ENCODE measurements at regions not wholly inside any gene's neighbourhood (a gene's known extent, or its start where the extent isn't known, plus 50 kb on each side); places are given as distances from the start of the nearest gene placed in this dataset.
"Not testable (repeated sequence)": the region's sequence is repeated elsewhere in the genome, so short reads cannot be mapped to it uniquely, and the experiment has no call there.

DNA sequence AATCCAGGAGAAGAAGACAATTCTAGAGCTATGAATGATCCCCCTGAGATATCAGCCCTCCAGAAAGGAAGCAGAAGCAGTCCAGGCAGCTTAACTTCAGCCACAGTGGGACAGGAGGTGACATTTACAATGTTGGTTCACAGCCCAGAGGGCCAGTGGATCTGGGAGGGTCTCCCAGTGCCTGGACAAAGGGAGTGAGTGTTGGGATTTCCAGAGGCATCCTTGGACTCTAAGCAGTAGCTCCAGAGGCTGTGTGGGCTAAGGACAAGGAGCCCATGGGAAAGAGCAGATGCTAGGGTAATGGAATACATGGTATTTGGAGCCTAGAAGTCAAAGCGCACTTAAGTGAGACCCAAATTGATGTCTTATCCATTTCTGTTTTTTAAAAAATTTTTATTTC, 97.4 kb upstream of the NUPR2 start:
- Histone ChIP-seq H3K9ac (ENCODE audit: low read depth, low read length) (no peak overlapping the region), H3K27ac (ENCODE audit: low read depth, low read length) (no peak overlapping the region), H3K36me3 (ENCODE audit: insufficient read depth, low read length) (no peaks in the 10 kb centered on the region), H3K9me3 (ENCODE audit: insufficient read depth, low read depth, low read length) (peaks cover 93% of the 10 kb centered on the region), H3K27me3 (ENCODE audit: insufficient read depth, low read length) (no peaks in the 10 kb centered on the region), H3K4me3 (ENCODE audit: low read length) (no peak overlapping the region), H3K4me1 (ENCODE audit: insufficient read depth, low read length) (no peaks in the 10 kb centered on the region)
- 67% methylated on average over 1 of the region's 1 CpG for WGBS

GRCh38 chr7:56206420-56206819, 90.2 kb upstream of the NUPR2 start:
- Histone ChIP-seq H3K9me3 (ENCODE audit: insufficient read depth, low read depth, low read length) (peaks cover 78% of the 10 kb centered on the region), H3K27ac (ENCODE audit: low read depth, low read length) (no peak overlapping the region), H3K4me3 (ENCODE audit: low read length) (no peak overlapping the region), H3K4me1 (ENCODE audit: insufficient read depth, low read length) (no peaks in the 10 kb centered on the region), H3K27me3 (ENCODE audit: insufficient read depth, low read length) (no peaks in the 10 kb centered on the region), H3K36me3 (ENCODE audit: insufficient read depth, low read length) (no peaks in the 10 kb centered on the region), H3K9ac (ENCODE audit: low read depth, low read length) (no peak overlapping the region)
- WGBS: 25% methylated on average over 1 of the region's 1 CpG

- Histone ChIP-seq H3K4me1 (ENCODE audit: insufficient read depth, low read length) (no peaks in the 10 kb centered on the region), H3K27ac (ENCODE audit: low read depth, low read length) (no peak overlapping the region), H3K9ac (ENCODE audit: low read depth, low read length) (no peak overlapping the region), H3K36me3 (ENCODE audit: insufficient read depth, low read length) (no peaks in the 10 kb centered on the region), H3K27me3 (ENCODE audit: insufficient read depth, low read length) (no peaks in the 10 kb centered on the region), H3K4me3 (ENCODE audit: low read length) (no peak overlapping the region), H3K9me3 (ENCODE audit: insufficient read depth, low read depth, low read length) (peaks cover 80% of the 10 kb centered on the region)
- 71% methylated on average over 1 of the region's 4 CpGs for WGBS
Measured at GRCh38 chr7:56199639-56200038, 83.4 kb upstream of the NUPR2 start.

DNA sequence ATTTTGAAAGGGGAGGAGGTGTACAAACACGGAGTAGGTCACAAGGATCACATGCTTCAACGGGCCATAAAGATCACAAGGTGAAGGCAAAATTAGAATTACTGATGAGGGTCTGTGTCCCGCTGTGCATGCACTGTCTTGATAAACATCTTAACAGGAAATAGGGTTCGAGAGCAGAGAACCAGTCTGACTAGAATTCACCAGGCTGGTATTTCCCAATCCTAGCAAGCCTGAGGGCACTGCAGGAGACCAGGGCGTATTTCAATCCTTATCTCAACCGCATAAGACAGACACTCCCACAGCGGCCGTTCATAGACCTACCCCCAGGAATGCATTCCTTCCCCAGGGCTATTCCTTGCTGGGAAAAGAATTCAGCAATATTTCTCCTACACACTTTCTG, 80.0 kb upstream of the NUPR2 start:
- not testable (repeated sequence) for H3K9ac ChIP-seq (ENCODE audit: low read depth, low read length); H3K4me1 ChIP-seq (ENCODE audit: insufficient read depth, low read length); H3K27ac ChIP-seq (ENCODE audit: low read depth, low read length); H3K4me3 ChIP-seq (ENCODE audit: low read length); H3K36me3 ChIP-seq (ENCODE audit: insufficient read depth, low read length); H3K27me3 ChIP-seq (ENCODE audit: insufficient read depth, low read length)
- H3K9me3 ChIP-seq (ENCODE audit: insufficient read depth, low read depth, low read length): peaks cover 84% of the 10 kb centered on the region
- 80% methylated on average over 8 of the region's 8 CpGs for WGBS

- Histone ChIP-seq H3K27ac (ENCODE audit: low read depth, low read length) (no peak overlapping the region), H3K9ac (ENCODE audit: low read depth, low read length) (no peak overlapping the region), H3K4me1 (ENCODE audit: insufficient read depth, low read length) (no peaks in the 10 kb centered on the region), H3K9me3 (ENCODE audit: insufficient read depth, low read depth, low read length) (peaks cover 95% of the 10 kb centered on the region), H3K27me3 (ENCODE audit: insufficient read depth, low read length) (no peaks in the 10 kb centered on the region), H3K4me3 (ENCODE audit: low read length) (no peak overlapping the region), H3K36me3 (ENCODE audit: insufficient read depth, low read length) (no peaks in the 10 kb centered on the region)
- 11% methylated on average over 1 of the region's 1 CpG for WGBS
Measured at GRCh38 chr7:56188823-56189346, 72.7 kb upstream of the NUPR2 start.

DNA sequence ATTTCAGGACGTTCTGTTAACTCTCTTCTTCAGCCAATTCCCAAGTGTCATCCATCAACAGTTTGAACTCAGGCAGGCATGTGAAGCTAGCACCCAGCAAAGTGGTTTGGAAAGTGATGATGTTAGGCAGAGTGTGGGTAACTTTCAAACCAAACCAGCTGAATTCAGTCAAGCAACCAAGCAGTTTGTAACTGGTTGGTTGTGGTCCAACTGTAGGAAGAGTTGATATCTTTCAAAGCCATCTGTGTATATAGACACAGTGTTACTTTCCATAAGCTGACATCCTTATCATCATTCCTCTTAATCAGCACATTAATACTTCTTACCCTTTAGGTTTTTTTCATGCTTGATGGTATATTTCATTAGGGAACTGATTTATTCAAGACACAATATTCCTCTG, 72.2 kb upstream of the NUPR2 start:
- H3K4me1 ChIP-seq (ENCODE audit: insufficient read depth, low read length): no peaks in the 10 kb centered on the region
- no peaks in the 10 kb centered on the region for H3K36me3 ChIP-seq (ENCODE audit: insufficient read depth, low read length)
- H3K9me3 ChIP-seq (ENCODE audit: insufficient read depth, low read depth, low read length): peaks cover 94% of the 10 kb centered on the region
- no peaks in the 10 kb centered on the region for H3K27me3 ChIP-seq (ENCODE audit: insufficient read depth, low read length)
- H3K27ac ChIP-seq (ENCODE audit: low read depth, low read length): no peak overlapping the region
- no peak overlapping the region for H3K4me3 ChIP-seq (ENCODE audit: low read length)
- 17% methylated on average over 1 of the region's 1 CpG for WGBS
- no peak overlapping the region for H3K9ac ChIP-seq (ENCODE audit: low read depth, low read length)

GRCh38 chr7:56181010-56181409, 64.8 kb upstream of the NUPR2 start:
- no peaks in the 10 kb centered on the region for H3K4me1 ChIP-seq (ENCODE audit: insufficient read depth, low read length)
- H3K27ac ChIP-seq (ENCODE audit: low read depth, low read length): no peak overlapping the region
- peaks cover 92% of the 10 kb centered on the region for H3K9me3 ChIP-seq (ENCODE audit: insufficient read depth, low read depth, low read length)
- H3K27me3 ChIP-seq (ENCODE audit: insufficient read depth, low read length): no peaks in the 10 kb centered on the region
- H3K9ac ChIP-seq (ENCODE audit: low read depth, low read length): no peak overlapping the region
- no peak overlapping the region for H3K4me3 ChIP-seq (ENCODE audit: low read length)
- H3K36me3 ChIP-seq (ENCODE audit: insufficient read depth, low read length): no peaks in the 10 kb centered on the region
- WGBS: 64% methylated on average over 1 of the region's 2 CpGs

DNA sequence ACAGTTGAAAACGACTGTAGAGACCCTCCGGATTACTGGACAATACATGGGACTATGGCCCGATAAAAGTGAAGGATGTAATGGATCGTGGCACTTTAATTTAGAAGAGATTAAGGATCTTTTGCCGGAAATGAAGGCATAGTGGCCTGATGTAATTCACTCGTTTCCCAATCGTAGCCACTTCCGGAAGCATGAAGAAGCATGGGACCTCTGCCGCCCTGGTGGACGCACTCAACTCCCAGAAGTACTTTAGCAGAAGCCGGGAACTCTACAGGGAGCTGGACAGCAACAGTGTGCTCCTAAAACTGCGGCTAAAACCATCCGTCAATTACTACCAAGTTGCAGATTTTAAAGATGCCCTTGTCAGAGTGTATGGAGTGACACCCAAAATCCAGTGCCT, 59.6 kb upstream of the NUPR2 start:
- Histone ChIP-seq H3K4me3 (ENCODE audit: low read length) (no peak overlapping the region), H3K9ac (ENCODE audit: low read depth, low read length) (no peak overlapping the region), H3K9me3 (ENCODE audit: insufficient read depth, low read depth, low read length) (peaks cover 88% of the 10 kb centered on the region), H3K27ac (ENCODE audit: low read depth, low read length) (no peak overlapping the region), H3K36me3 (ENCODE audit: insufficient read depth, low read length) (no peaks in the 10 kb centered on the region), H3K27me3 (ENCODE audit: insufficient read depth, low read length) (no peaks in the 10 kb centered on the region), H3K4me1 (ENCODE audit: insufficient read depth, low read length) (no peaks in the 10 kb centered on the region)
- WGBS: 84% methylated on average over 13 of the region's 13 CpGs

DNA sequence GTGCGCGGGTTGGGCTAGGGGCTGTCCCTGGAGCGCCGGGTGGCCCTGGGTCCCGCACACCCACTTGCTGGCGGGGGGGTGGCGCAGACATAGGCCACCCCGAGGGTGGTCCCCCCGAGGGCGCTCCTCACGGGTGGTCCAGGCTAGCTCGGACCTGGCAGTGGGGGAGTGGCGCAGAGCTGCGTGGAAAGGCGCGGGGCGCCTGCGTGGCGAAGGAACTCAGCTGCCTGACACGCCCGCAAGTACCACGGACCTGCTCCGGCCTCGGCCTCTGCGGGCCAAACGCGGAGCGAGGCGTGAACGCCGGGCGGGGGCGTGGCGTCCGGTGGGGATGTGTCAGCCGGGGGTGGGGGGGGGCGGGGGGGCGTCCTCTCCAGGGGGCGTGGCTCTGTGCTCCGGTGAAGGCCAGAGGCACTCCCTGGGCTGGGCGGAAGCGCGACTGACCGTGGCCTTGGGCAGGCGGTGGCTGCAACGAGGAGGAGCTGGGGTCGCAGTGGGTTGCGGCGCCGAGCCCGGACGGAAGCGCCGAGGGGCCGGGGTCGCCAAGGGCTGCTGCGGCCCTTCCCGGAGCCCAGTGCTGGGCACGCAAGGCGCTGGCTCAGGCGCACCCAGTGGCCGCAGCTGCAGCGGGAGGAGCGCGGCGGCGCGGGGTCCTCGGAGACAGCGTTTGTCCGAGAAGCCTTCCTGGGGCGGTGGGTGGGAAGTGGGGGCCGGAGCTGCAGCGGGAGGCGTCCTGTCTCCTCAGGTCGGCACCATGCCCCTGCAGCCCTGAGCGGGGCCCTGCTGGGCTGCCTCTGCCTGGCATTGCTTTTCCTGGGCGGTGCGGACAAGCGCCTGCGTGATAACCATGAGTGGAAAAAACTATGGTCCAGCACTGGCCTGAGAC, 58.9 kb upstream of the NUPR2 start:
- Histone ChIP-seq H3K27ac (ENCODE audit: low read depth, low read length) (no peak overlapping the region), H3K27me3 (ENCODE audit: insufficient read depth, low read length) (no peaks in the 10 kb centered on the region), H3K36me3 (ENCODE audit: insufficient read depth, low read length) (no peaks in the 10 kb centered on the region), H3K9ac (ENCODE audit: low read depth, low read length) (no peak overlapping the region), H3K4me3 (ENCODE audit: low read length) (no peak overlapping the region), H3K9me3 (ENCODE audit: insufficient read depth, low read depth, low read length) (peaks cover 88% of the 10 kb centered on the region), H3K4me1 (ENCODE audit: insufficient read depth, low read length) (no peaks in the 10 kb centered on the region)
- WGBS: 93% methylated on average over 81 of the region's 81 CpGs

DNA sequence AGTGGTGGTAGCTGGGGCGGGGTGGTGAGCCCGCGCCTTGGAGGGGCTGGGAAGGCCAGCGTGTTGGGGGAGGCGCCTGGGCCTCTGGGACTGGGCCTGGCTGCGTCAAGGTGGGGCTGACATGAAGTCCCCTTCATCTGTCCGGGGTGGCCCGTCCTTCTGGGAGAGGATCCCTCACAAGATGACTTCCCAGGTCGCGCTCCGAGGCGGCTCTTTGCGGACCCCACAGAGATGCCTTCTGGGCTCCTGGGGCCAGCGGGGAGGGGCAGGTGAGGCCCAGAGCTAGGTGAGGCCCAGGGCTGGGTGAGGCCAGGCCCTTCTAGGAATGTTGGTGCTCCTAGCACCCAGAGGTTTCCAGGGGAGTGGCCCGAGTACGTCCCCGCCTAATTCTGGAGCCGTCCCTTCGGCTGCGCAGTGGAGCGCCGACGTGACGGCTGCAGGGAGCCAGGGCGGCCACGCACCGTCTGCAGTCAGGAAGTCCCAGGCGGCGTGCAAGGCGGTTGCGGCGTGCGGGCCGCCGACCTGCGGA, 58.2 kb upstream of the NUPR2 start:
- H3K27me3 ChIP-seq (ENCODE audit: insufficient read depth, low read length): no peaks in the 10 kb centered on the region
- no peaks in the 10 kb centered on the region for H3K4me1 ChIP-seq (ENCODE audit: insufficient read depth, low read length)
- 96% methylated on average over 36 of the region's 36 CpGs for WGBS
- peaks cover 88% of the 10 kb centered on the region for H3K9me3 ChIP-seq (ENCODE audit: insufficient read depth, low read depth, low read length)
- no peak overlapping the region for H3K27ac ChIP-seq (ENCODE audit: low read depth, low read length)
- no peak overlapping the region for H3K9ac ChIP-seq (ENCODE audit: low read depth, low read length)
- no peak overlapping the region for H3K4me3 ChIP-seq (ENCODE audit: low read length)
- H3K36me3 ChIP-seq (ENCODE audit: insufficient read depth, low read length): no peaks in the 10 kb centered on the region
